Colonic mucosa (tissue), 4 donors: ENCODE measurements at regions not wholly inside any gene's neighbourhood (a gene's known extent, or its start where the extent isn't known, plus 50 kb on each side); places are given as distances from the start of the nearest gene placed in this dataset.
A peak's percentile ranks its signal among the peaks of the same experiment; 100 is the strongest.

Source experiments
- DNase-seq: peaks from one replicate; pipeline ENCODE4 v3.0.0-alpha.2; 2020
- H3K27ac ChIP-seq: fragments of 200-600 bp; one replicate; pipeline ENCODE4 v1.8.0; 2021
- H3K27me3 ChIP-seq: fragments of 200-600 bp; one replicate; pipeline ENCODE4 v1.8.0; 2021
- H3K36me3 ChIP-seq: fragments of 200-600 bp; one replicate; pipeline ENCODE4 v1.8.0; 2021
- H3K4me1 ChIP-seq: fragments of 200-600 bp; one replicate; pipeline ENCODE4 v1.8.0; 2021; ENCODE audit warnings: mild to moderate bottlenecking
- H3K4me3 ChIP-seq: fragments of 200-600 bp; one replicate; pipeline ENCODE4 v1.8.0; 2021
- H3K9ac ChIP-seq, 2 donors: one replicate each; pipeline ENCODE4 v1.7.0; 2013; ENCODE audit warnings: control low read depth in 2 of 2, low read depth in 2 of 2, low read length in 2 of 2
- H3K9me3 ChIP-seq: fragments of 200-600 bp; one replicate; pipeline ENCODE4 v1.8.0; 2021
- intact Hi-C: fragments of 100-400 bp; cut with DNase I; formaldehyde crosslinking; loops from one replicate; pipeline ENCODE4 v1.14.1; 2022
- TF ChIP-seq, protein P1 (sequence below): fragments of 200-600 bp; IDR thresholded peaks from one replicate; pipeline ENCODE4 v1.8.0; 2022; ENCODE audit warnings: antibody characterized with exemption, mild to moderate bottlenecking
- donor health status: healthy.
- donor health status: DM: no; HTN: no; CAD: no.
- donor health status: DM: no; HTN: no; CAD: no.

GRCh38 chr1:212518188-212519054, 85.7 kb downstream of the NENF start:
- intact Hi-C loops = no loop called here
- peak; percentile 87 for DNase-seq
- H3K27me3 ChIP-seq = no peaks in the 10 kb centered on the region
- H3K9me3 ChIP-seq = no peaks in the 10 kb centered on the region
- TF ChIP-seq, protein P1, sequence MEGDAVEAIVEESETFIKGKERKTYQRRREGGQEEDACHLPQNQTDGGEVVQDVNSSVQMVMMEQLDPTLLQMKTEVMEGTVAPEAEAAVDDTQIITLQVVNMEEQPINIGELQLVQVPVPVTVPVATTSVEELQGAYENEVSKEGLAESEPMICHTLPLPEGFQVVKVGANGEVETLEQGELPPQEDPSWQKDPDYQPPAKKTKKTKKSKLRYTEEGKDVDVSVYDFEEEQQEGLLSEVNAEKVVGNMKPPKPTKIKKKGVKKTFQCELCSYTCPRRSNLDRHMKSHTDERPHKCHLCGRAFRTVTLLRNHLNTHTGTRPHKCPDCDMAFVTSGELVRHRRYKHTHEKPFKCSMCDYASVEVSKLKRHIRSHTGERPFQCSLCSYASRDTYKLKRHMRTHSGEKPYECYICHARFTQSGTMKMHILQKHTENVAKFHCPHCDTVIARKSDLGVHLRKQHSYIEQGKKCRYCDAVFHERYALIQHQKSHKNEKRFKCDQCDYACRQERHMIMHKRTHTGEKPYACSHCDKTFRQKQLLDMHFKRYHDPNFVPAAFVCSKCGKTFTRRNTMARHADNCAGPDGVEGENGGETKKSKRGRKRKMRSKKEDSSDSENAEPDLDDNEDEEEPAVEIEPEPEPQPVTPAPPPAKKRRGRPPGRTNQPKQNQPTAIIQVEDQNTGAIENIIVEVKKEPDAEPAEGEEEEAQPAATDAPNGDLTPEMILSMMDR = no peak
- no peak overlapping the region for H3K4me3 ChIP-seq
- H3K36me3 ChIP-seq = no peaks in the 10 kb centered on the region
- H3K9ac ChIP-seq = peak overlapping the region in 1 of 2 donors; percentile 74
- peaks cover 10% of the 10 kb centered on the region for H3K4me1 ChIP-seq
- peak overlapping the region; percentile 68 for H3K27ac ChIP-seq

GRCh38 chr1:212519131-212519530, 86.4 kb downstream of the NENF start:
- TF ChIP-seq, protein P1 = no peak
- H3K27me3 ChIP-seq = no peaks in the 10 kb centered on the region
- intact Hi-C loops = no loop called here
- H3K27ac ChIP-seq = peak overlapping the region; percentile 68
- no peaks in the 10 kb centered on the region for H3K9me3 ChIP-seq
- H3K36me3 ChIP-seq = no peaks in the 10 kb centered on the region
- H3K9ac ChIP-seq = peak overlapping the region in 1 of 2 donors; percentile 74
- H3K4me3 ChIP-seq = no peak overlapping the region
- peaks cover 6% of the 10 kb centered on the region for H3K4me1 ChIP-seq
- no peak for DNase-seq

DNA sequence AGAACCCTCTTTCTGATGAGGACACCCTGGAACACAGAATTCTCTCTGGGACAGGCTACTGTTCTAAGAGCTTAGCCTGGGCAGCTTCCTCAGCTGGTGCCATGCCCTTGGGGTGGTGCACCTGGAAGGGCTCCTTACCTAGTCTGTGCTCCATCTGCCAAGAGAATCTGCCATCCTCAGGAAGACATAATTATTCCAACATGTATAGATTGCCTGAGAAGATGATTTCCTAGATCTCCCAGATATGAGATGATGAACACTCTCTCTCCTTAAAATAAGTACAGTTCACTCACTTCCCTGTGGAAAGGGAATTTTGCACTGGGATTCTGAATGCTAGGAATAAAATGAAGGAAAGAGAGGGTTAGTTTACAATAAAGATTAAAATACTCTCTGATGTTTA, 87.6 kb downstream of the NENF start:
- H3K36me3 ChIP-seq = no peaks in the 10 kb centered on the region
- H3K27me3 ChIP-seq = no peaks in the 10 kb centered on the region
- no peak for DNase-seq
- no peaks in the 10 kb centered on the region for H3K9me3 ChIP-seq
- H3K9ac ChIP-seq = no peak overlapping the region
- intact Hi-C loops = no loop called here
- peaks cover 4% of the 10 kb centered on the region for H3K4me1 ChIP-seq
- no peak overlapping the region for H3K4me3 ChIP-seq
- TF ChIP-seq, protein P1 = no peak
- H3K27ac ChIP-seq = no peak overlapping the region

DNA sequence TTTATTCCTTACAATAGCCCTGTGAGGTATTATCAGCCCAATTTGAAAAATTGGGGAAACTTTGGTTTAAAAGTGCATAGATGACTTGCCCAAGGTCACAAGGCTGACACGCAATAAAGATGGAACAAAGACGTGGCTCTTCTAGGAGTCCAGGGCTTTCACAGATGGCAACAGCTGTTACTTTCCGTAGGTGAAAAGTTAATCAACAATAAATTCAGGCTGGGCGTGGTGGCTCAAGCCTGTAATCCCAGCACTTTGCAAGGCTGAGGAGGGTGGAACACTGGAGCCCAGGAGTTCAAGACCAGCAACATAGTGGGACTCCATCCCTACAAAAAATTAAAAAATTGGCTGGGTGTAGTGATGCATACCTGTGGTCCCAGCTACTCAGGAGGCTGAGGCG, 87.8 kb upstream of the ATF3 start:
- intact Hi-C loops = no loop called here

GRCh38 chr1:212525479-212526110, 83.0 kb upstream of the ATF3 start:
- no peak for DNase-seq
- TF ChIP-seq, protein P1 = no peak
- Histone ChIP-seq H3K4me1 (no peaks in the 10 kb centered on the region), H3K9me3 (no peaks in the 10 kb centered on the region), H3K4me3 (no peak overlapping the region), H3K27ac (no peak overlapping the region), H3K9ac (no peak overlapping the region), H3K36me3 (no peaks in the 10 kb centered on the region), H3K27me3 (no peaks in the 10 kb centered on the region)
- intact Hi-C loops = no loop called here

More for the DNA sequence above, 87.8 kb upstream of the ATF3 start:
- Histone ChIP-seq H3K4me1 (peaks cover 4% of the 10 kb centered on the region), H3K9ac (no peak overlapping the region), H3K4me3 (no peak overlapping the region), H3K36me3 (no peaks in the 10 kb centered on the region), H3K9me3 (no peaks in the 10 kb centered on the region), H3K27ac (no peak overlapping the region), H3K27me3 (no peaks in the 10 kb centered on the region)
- DNase-seq = peak; percentile 59
- TF ChIP-seq, protein P1 = no peak
